K562 (cell line): ENCODE measurements at regions not wholly inside any gene's neighbourhood (a gene's known extent, or its start where the extent isn't known, plus 50 kb on each side); places are given as distances from the start of the nearest gene placed in this dataset.

ENCODE experiments used
- ATAC-seq: fragments of 200-7000 bp; cut with Tn5 transposase; 3 replicates; pipeline ENCODE4 v1.9.1; 2020; ENCODE audit warnings: moderate library complexity
- BruUV-seq: library from RNA; stranded (reverse); fragments of 400-500 nt; replicated peaks from 2 replicates; lab custom pipeline; 2021; lab: Mats Ljungman, UMichigan
- CTCF ChIA-PET: fragments of 300-600 bp; formaldehyde crosslinking; extraction: SDS; loops from one replicate; lab custom pipeline; 2021; ENCODE audit warnings: low intra/inter-chr PET ratio; lab: Yijun Ruan, JAX
- POLR2A ChIA-PET: fragments of 300-600, 350-650 bp; sonication (Branson Sonifier 250); formaldehyde crosslinking; extraction: SDS; loops from one replicate; lab custom pipeline; 2021; ENCODE audit warnings: antibody characterized with exemption, inconsistent platforms; lab: Yijun Ruan, JAX
- DNase-seq, 4 experiments: peaks; one replicate each; pipeline versions ENCODE4 v3.0.0 to v3.0.0-alpha.2; 2011 to 2018; ENCODE audit warnings: low spot score in 3 of 4, mixed read lengths in 3 of 4; ENCODE audit errors: extremely low read depth in 1 of 4
- FAIRE-seq: peaks from 2 replicates; lab custom pipeline; 2011; peaks lifted over from hg19 to GRCh38; lab: Jason Lieb, UNC
- H2AFZ ChIP-seq: 2 replicates; pipeline ENCODE4 v1.6.0; 2011; ENCODE audit warnings: low read depth, low read length, control low read depth, inconsistent platforms
- H3K27ac ChIP-seq: fragments of 200-600 bp; 3 replicates; pipeline ENCODE4 v1.8.0; 2011; ENCODE audit warnings: low read depth, mild to moderate bottlenecking, control low read depth, inconsistent platforms, low read length, moderate library complexity, mixed read lengths; ENCODE audit errors: extremely low read depth
- H3K27me3 ChIP-seq, 2 experiments: fragments of 300-600 bp in 1 of 2; 2 replicates in 1 of 2; 3 replicates in 1 of 2; pipeline versions ENCODE4 v1.6.0 to v1.8.0; 2011; ENCODE audit warnings: inconsistent platforms in 2 of 2, low read length in 2 of 2, mild to moderate bottlenecking in 1 of 2, mixed read lengths in 1 of 2, moderate library complexity in 1 of 2; ENCODE audit not compliant: control insufficient read depth in 2 of 2, insufficient read depth in 2 of 2
- H3K36me3 ChIP-seq: fragments of 300-600 bp; 3 replicates; pipeline ENCODE4 v1.8.0; 2011; ENCODE audit warnings: mild to moderate bottlenecking, low read length, inconsistent platforms; ENCODE audit not compliant: control insufficient read depth, insufficient read depth
- H3K4me1 ChIP-seq, 2 experiments: fragments of 200-600 bp in 1 of 2; replicated peaks in 1 of 2; 2 replicates in 1 of 2; 3 replicates in 1 of 2; pipeline versions ENCODE4 v1.5.1 to v1.8.0; 2011; ENCODE audit warnings: inconsistent platforms in 2 of 2, low read length in 2 of 2, mild to moderate bottlenecking in 1 of 2, mixed read lengths in 1 of 2, moderate library complexity in 1 of 2; ENCODE audit not compliant: control insufficient read depth in 2 of 2, insufficient read depth in 2 of 2
- H3K4me2 ChIP-seq: 2 replicates; pipeline ENCODE4 v1.6.1; 2011; ENCODE audit warnings: low read length, control low read depth, inconsistent platforms, mixed read lengths; ENCODE audit not compliant: insufficient read depth
- H3K4me3 ChIP-seq: fragments of 200-600 bp; sonication (generic), shearing (Covaris generic); 2 replicates; pipeline ENCODE4 v1.5.1; 2016; ENCODE audit warnings: control low read depth, inconsistent platforms
- H3K79me2 ChIP-seq: fragments of 200-600 bp; 3 replicates; pipeline ENCODE4 v1.8.0; 2011; ENCODE audit warnings: low read length, inconsistent platforms; ENCODE audit not compliant: control insufficient read depth, insufficient read depth
- H3K9ac ChIP-seq, 2 experiments: 2 replicates each; pipeline versions ENCODE4 v1.6.0 to v1.6.1; 2011; ENCODE audit warnings: low read depth in 2 of 2, low read length in 2 of 2, control low read depth in 1 of 2, inconsistent platforms in 1 of 2, mild to moderate bottlenecking in 1 of 2, mixed read lengths in 1 of 2; ENCODE audit not compliant: insufficient read depth in 1 of 2
- H3K9me1 ChIP-seq: one replicate; pipeline ENCODE4 v1.6.0; 2011; ENCODE audit warnings: inconsistent platforms, mild to moderate bottlenecking, low read length, moderate library complexity; ENCODE audit not compliant: control insufficient read depth, insufficient read depth
- H3K9me3 ChIP-seq: replicated peaks from 2 replicates; pipeline ENCODE4 v1.5.1; 2011; ENCODE audit warnings: low read depth, low read length, inconsistent platforms; ENCODE audit not compliant: control insufficient read depth, insufficient read depth
- H4K20me1 ChIP-seq: replicated peaks from 2 replicates; pipeline ENCODE4 v1.6.1; 2011; ENCODE audit warnings: low read length, inconsistent platforms, mixed read lengths; ENCODE audit not compliant: control insufficient read depth, insufficient read depth
- ELF1 ChIP-seq: fragments of 200-800 bp; sonication (Bioruptor generic); IDR thresholded peaks from 2 replicates; pipeline ENCODE4 v1.6.1; 2016; ENCODE audit warnings: missing genetic modification characterization, missing compliant biosample characterization
- ESRRA ChIP-seq: fragments of 450-650 bp; IDR thresholded peaks from 2 replicates; pipeline ENCODE4 v1.6.1; 2014; ENCODE audit warnings: low read depth, mild to moderate bottlenecking, moderate library complexity, borderline replicate concordance
- ETS2 ChIP-seq: IDR thresholded peaks from 2 replicates; pipeline ENCODE4 v1.6.1; 2016; ENCODE audit warnings: borderline replicate concordance, missing genetic modification characterization, mild to moderate bottlenecking, moderate library complexity, missing compliant biosample characterization; ENCODE audit not compliant: poor library complexity, severe bottlenecking
- FOXP4 ChIP-seq: sonication (generic); formaldehyde crosslinking; IDR thresholded peaks from 2 replicates; pipeline ENCODE4 v1.8.0; 2022; ENCODE audit warnings: mild to moderate bottlenecking, missing genetic modification reagents, borderline replicate concordance
- MCM5 ChIP-seq: fragments of 450-650 bp; IDR thresholded peaks from 2 replicates; pipeline ENCODE4 v1.6.1; 2016; ENCODE audit warnings: low read depth
- PHF21A ChIP-seq: fragments of 450-650 bp; IDR thresholded peaks from 2 replicates; pipeline ENCODE4 v1.6.1; 2017; ENCODE audit warnings: low read depth, borderline replicate concordance
- POLR2H ChIP-seq: IDR thresholded peaks from 2 replicates; pipeline ENCODE4 v1.6.1; 2016; ENCODE audit warnings: missing genetic modification characterization, low read depth, mild to moderate bottlenecking, control low read depth, missing compliant biosample characterization, moderate library complexity
- ZBTB5 ChIP-seq: fragments of 450-650 bp; IDR thresholded peaks from 2 replicates; pipeline ENCODE4 v1.6.1; 2017; ENCODE audit warnings: antibody characterized with exemption
- ZNF668 ChIP-seq: fragments of 250-450 bp; sonication (Bioruptor Pico); IDR thresholded peaks from 2 replicates; pipeline ENCODE4 v1.8.0; 2022; ENCODE audit warnings: mild to moderate bottlenecking, inconsistent platforms
- in situ Hi-C: fragments of 300-500 bp; cut with MboI; formaldehyde crosslinking; loops from 4 replicates; pipeline ENCODE4 v1.15.0; 2018; ENCODE audit warnings: inconsistent platforms, mixed read lengths
- intact Hi-C: fragments of 100-400 bp; cut with micrococcal nuclease; formaldehyde crosslinking; loops from 2 replicates; pipeline ENCODE4 v1.14.2; 2022
- TF ChIP-seq, protein P1 (sequence below): sonication (generic); formaldehyde crosslinking; IDR thresholded peaks from 2 replicates; pipeline ENCODE4 v1.8.0; 2023; ENCODE audit warnings: mild to moderate bottlenecking, missing genetic modification reagents
- TF ChIP-seq, protein P2 (sequence below), 2 experiments: fragments of 150-350 bp in 1 of 2; IDR thresholded peaks; 2 replicates each; pipeline ENCODE4 v1.6.1; 2012 to 2016; ENCODE audit warnings: low read depth in 2 of 2, low read length in 2 of 2, mild to moderate bottlenecking in 1 of 2, moderate library complexity in 1 of 2
- TF ChIP-seq, protein P3 (sequence below): fragments of 250-450 bp; sonication (Bioruptor Pico); IDR thresholded peaks from 2 replicates; pipeline ENCODE4 v1.8.0; 2021; ENCODE audit warnings: mild to moderate bottlenecking, moderate library complexity

- H3K4me1 ChIP-seq, result no peaks in the 10 kb centered on the region
- TF ChIP-seq, protein P1, sequence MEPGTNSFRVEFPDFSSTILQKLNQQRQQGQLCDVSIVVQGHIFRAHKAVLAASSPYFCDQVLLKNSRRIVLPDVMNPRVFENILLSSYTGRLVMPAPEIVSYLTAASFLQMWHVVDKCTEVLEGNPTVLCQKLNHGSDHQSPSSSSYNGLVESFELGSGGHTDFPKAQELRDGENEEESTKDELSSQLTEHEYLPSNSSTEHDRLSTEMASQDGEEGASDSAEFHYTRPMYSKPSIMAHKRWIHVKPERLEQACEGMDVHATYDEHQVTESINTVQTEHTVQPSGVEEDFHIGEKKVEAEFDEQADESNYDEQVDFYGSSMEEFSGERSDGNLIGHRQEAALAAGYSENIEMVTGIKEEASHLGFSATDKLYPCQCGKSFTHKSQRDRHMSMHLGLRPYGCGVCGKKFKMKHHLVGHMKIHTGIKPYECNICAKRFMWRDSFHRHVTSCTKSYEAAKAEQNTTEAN (CRISPR knock-in tag), result no peak
- no peak for TF ChIP-seq ZNF668 (CRISPR knock-in tag)
- TF ChIP-seq ESRRA, result no peak
- TF ChIP-seq ETS2 (tag), result no peak
- TF ChIP-seq ZBTB5, result no peak
- no peak for TF ChIP-seq POLR2H
- TF ChIP-seq ELF1, result no peak
- TF ChIP-seq FOXP4 (CRISPR knock-in tag), result no peak
- no peak for TF ChIP-seq PHF21A
- TF ChIP-seq, protein P2, sequence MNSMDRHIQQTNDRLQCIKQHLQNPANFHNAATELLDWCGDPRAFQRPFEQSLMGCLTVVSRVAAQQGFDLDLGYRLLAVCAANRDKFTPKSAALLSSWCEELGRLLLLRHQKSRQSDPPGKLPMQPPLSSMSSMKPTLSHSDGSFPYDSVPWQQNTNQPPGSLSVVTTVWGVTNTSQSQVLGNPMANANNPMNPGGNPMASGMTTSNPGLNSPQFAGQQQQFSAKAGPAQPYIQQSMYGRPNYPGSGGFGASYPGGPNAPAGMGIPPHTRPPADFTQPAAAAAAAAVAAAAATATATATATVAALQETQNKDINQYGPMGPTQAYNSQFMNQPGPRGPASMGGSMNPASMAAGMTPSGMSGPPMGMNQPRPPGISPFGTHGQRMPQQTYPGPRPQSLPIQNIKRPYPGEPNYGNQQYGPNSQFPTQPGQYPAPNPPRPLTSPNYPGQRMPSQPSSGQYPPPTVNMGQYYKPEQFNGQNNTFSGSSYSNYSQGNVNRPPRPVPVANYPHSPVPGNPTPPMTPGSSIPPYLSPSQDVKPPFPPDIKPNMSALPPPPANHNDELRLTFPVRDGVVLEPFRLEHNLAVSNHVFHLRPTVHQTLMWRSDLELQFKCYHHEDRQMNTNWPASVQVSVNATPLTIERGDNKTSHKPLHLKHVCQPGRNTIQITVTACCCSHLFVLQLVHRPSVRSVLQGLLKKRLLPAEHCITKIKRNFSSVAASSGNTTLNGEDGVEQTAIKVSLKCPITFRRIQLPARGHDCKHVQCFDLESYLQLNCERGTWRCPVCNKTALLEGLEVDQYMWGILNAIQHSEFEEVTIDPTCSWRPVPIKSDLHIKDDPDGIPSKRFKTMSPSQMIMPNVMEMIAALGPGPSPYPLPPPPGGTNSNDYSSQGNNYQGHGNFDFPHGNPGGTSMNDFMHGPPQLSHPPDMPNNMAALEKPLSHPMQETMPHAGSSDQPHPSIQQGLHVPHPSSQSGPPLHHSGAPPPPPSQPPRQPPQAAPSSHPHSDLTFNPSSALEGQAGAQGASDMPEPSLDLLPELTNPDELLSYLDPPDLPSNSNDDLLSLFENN (IDR thresholded peaks at IDR 0.05; ENCODE audit: low read depth in 2 of 2, low read length in 2 of 2), result no peak
- TF ChIP-seq MCM5, result no peak
- TF ChIP-seq, protein P3, sequence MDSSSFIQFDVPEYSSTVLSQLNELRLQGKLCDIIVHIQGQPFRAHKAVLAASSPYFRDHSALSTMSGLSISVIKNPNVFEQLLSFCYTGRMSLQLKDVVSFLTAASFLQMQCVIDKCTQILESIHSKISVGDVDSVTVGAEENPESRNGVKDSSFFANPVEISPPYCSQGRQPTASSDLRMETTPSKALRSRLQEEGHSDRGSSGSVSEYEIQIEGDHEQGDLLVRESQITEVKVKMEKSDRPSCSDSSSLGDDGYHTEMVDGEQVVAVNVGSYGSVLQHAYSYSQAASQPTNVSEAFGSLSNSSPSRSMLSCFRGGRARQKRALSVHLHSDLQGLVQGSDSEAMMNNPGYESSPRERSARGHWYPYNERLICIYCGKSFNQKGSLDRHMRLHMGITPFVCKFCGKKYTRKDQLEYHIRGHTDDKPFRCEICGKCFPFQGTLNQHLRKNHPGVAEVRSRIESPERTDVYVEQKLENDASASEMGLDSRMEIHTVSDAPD (CRISPR knock-in tag), result no peak
Measured at GRCh38 chr3:56885453-56885852, 83.7 kb upstream of the ARHGEF3 start.

More at GRCh38 chr3:56885453-56885852, 83.7 kb upstream of the ARHGEF3 start:
- DNase-seq, result no peak
- Histone ChIP-seq H3K9me1 (no peaks in the 10 kb centered on the region), H3K4me3 (no peak overlapping the region), H3K36me3 (no peaks in the 10 kb centered on the region), H3K4me2 (no peak overlapping the region), H3K27ac (no peak overlapping the region), H3K9me3 (no peaks in the 10 kb centered on the region), H3K79me2 (no peaks in the 10 kb centered on the region), H2AFZ (no peak overlapping the region), H3K9ac (no peak overlapping the region), H4K20me1 (no peaks in the 10 kb centered on the region), H3K27me3 (no peaks in the 10 kb centered on the region; a peak in 3 of 5 replicates)
- intact Hi-C loops, result no loop called here
- ChIA-PET CTCF (no interaction called here), POLR2A (interaction anchor here (1.0 kb wide), 1 partner anchor 42 kb away, joined by 3 read pairs; no protein-coding TSS in a partner anchor)
- no peak for ATAC-seq
- in situ Hi-C loops, result no loop called here
- FAIRE-seq, result no peak
- no TSS peak for BruUV-seq
